HepG2 (cell line): ENCODE measurements at regions not wholly inside any gene's neighbourhood (a gene's known extent, or its start where the extent isn't known, plus 50 kb on each side); places are given as distances from the start of the nearest gene placed in this dataset.

ENCODE experiments used
- CTCF ChIP-seq: sonication (generic); formaldehyde crosslinking; IDR thresholded peaks from 2 replicates; pipeline ENCODE4 v1.5.0; 2020; ENCODE audit warnings: mild to moderate bottlenecking, missing genetic modification reagents, moderate library complexity
- ELF4 ChIP-seq: sonication (generic); formaldehyde crosslinking; IDR thresholded peaks from 2 replicates; pipeline ENCODE4 v1.5.0; 2020; ENCODE audit warnings: missing genetic modification reagents, mild to moderate bottlenecking, moderate library complexity, borderline replicate concordance
- HNF4A ChIP-seq: sonication (generic); formaldehyde crosslinking; IDR thresholded peaks from 2 replicates; pipeline ENCODE4 v1.4.0; 2020; ENCODE audit warnings: missing genetic modification reagents
- RFX5 ChIP-seq: IDR thresholded peaks from 2 replicates; pipeline ENCODE4 v1.6.1; 2011; ENCODE audit warnings: low read depth, low read length, improper control_type of control experiment
- ZBTB46 ChIP-seq: sonication (generic); formaldehyde crosslinking; IDR thresholded peaks from 2 replicates; pipeline ENCODE4 v1.4.0; 2020; ENCODE audit warnings: mild to moderate bottlenecking, missing genetic modification reagents, borderline replicate concordance
- ZNF264 ChIP-seq: sonication (generic); formaldehyde crosslinking; IDR thresholded peaks from 2 replicates; pipeline ENCODE4 v1.4.0; 2020; ENCODE audit warnings: missing genetic modification reagents
- TF ChIP-seq, protein P1 (sequence below): sonication (generic); formaldehyde crosslinking; IDR thresholded peaks from 2 replicates; pipeline ENCODE4 v1.4.0; 2020; ENCODE audit warnings: mild to moderate bottlenecking, missing genetic modification reagents
- TF ChIP-seq, protein P2 (sequence below): sonication (generic); formaldehyde crosslinking; IDR thresholded peaks from 2 replicates; pipeline ENCODE4 v1.5.1; 2020; ENCODE audit warnings: mild to moderate bottlenecking, missing genetic modification reagents, borderline replicate concordance
- TF ChIP-seq, protein P3 (sequence below): sonication (generic); formaldehyde crosslinking; IDR thresholded peaks from 2 replicates; pipeline ENCODE4 v1.4.0; 2020; ENCODE audit warnings: mild to moderate bottlenecking, missing genetic modification reagents

- TF ChIP-seq, protein P1, sequence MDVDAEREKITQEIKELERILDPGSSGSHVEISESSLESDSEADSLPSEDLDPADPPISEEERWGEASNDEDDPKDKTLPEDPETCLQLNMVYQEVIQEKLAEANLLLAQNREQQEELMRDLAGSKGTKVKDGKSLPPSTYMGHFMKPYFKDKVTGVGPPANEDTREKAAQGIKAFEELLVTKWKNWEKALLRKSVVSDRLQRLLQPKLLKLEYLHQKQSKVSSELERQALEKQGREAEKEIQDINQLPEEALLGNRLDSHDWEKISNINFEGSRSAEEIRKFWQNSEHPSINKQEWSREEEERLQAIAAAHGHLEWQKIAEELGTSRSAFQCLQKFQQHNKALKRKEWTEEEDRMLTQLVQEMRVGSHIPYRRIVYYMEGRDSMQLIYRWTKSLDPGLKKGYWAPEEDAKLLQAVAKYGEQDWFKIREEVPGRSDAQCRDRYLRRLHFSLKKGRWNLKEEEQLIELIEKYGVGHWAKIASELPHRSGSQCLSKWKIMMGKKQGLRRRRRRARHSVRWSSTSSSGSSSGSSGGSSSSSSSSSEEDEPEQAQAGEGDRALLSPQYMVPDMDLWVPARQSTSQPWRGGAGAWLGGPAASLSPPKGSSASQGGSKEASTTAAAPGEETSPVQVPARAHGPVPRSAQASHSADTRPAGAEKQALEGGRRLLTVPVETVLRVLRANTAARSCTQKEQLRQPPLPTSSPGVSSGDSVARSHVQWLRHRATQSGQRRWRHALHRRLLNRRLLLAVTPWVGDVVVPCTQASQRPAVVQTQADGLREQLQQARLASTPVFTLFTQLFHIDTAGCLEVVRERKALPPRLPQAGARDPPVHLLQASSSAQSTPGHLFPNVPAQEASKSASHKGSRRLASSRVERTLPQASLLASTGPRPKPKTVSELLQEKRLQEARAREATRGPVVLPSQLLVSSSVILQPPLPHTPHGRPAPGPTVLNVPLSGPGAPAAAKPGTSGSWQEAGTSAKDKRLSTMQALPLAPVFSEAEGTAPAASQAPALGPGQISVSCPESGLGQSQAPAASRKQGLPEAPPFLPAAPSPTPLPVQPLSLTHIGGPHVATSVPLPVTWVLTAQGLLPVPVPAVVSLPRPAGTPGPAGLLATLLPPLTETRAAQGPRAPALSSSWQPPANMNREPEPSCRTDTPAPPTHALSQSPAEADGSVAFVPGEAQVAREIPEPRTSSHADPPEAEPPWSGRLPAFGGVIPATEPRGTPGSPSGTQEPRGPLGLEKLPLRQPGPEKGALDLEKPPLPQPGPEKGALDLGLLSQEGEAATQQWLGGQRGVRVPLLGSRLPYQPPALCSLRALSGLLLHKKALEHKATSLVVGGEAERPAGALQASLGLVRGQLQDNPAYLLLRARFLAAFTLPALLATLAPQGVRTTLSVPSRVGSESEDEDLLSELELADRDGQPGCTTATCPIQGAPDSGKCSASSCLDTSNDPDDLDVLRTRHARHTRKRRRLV (CRISPR knock-in tag), result 0 out of 2 replicates have a peak, but pooled peaks have one; percentile 18
- TF ChIP-seq HNF4A (CRISPR knock-in tag) (no peak), CTCF (peak; percentile 26; the same call in 1 of the 2 replicates), ELF4 (no peak), ZNF264 (CRISPR knock-in tag) (peak; percentile 94; the same call in 1 of the 2 replicates), ZBTB46 (CRISPR knock-in tag) (0 out of 2 replicates have a peak, but pooled peaks have one; percentile 3), RFX5 (no peak)
- TF ChIP-seq, protein P2, sequence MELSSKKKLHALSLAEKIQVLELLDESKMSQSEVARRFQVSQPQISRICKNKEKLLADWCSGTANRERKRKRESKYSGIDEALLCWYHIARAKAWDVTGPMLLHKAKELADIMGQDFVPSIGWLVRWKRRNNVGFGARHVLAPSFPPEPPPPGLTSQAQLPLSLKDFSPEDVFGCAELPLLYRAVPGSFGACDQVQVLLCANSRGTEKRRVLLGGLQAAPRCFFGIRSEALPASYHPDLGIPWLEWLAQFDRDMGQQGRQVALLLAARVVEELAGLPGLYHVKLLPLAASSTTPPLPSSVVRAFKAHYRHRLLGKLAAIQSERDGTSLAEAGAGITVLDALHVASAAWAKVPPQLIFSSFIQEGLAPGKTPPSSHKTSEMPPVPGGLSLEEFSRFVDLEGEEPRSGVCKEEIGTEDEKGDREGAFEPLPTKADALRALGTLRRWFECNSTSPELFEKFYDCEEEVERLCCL (CRISPR knock-in tag), result 0 out of 2 replicates have a peak, but pooled peaks have one; percentile 41
- TF ChIP-seq, protein P3, sequence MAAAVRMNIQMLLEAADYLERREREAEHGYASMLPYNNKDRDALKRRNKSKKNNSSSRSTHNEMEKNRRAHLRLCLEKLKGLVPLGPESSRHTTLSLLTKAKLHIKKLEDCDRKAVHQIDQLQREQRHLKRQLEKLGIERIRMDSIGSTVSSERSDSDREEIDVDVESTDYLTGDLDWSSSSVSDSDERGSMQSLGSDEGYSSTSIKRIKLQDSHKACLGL (CRISPR knock-in tag), result no peak
- TF ChIP-seq, all 625 proteins: peak for 9
Measured at GRCh38 chr10:44258460-44259089, 126.3 kb downstream of the CXCL12 start (continued).
